ENCODE measurements at regions not wholly inside any gene's neighbourhood (a gene's known extent, or its start where the extent isn't known, plus 50 kb on each side); places are given as distances from the start of the nearest gene placed in this dataset.

GRCh38 chr11:134667175-134667500, 255.1 kb upstream of the B3GAT1 start (continued):
- TF ChIP-seq AHDC1 (CRISPR knock-in tag; IDR thresholded peaks at IDR 0.05; ENCODE audit: borderline replicate concordance) = no peak
- TF ChIP-seq HOMEZ (CRISPR knock-in tag; IDR thresholded peaks at IDR 0.05; ENCODE audit: low read depth) = no peak

- H3K9me3 ChIP-seq (ENCODE audit: low read length) = no peaks in the 10 kb centered on the region
- intact Hi-C loops (cut with micrococcal nuclease; ENCODE audit: unreplicated experiment) (no loop called here), in situ Hi-C loops (cut with HindIII; ENCODE audit: extremely low pct_ligation_motif_present, low pct_unique_long_range_greater_than_20kb) (no loop called here)
- POLR2A ChIA-PET = no interaction called here
- H3K4me2 ChIP-seq (ENCODE audit: low read depth, low read length) = no peak overlapping the region
- ATAC-seq (no peak), DNase-seq (ENCODE audit: low spot score) (no peak), FAIRE-seq (no peak)
- no peaks in the 10 kb centered on the region for H3K79me2 ChIP-seq (ENCODE audit: insufficient read depth, low read length)
- no TSS peak for BruUV-seq (replicated peaks)
- no peak for TF ChIP-seq ZFYVE20 (CRISPR knock-in tag; IDR thresholded peaks at IDR 0.05; ENCODE audit: borderline replicate concordance, low read depth)
- 20% methylated on average over 11 of the region's 13 CpGs for WGBS (ENCODE audit: low lambda C conversion rate)
- H3K27ac ChIP-seq (ENCODE audit: extremely low read length, insufficient read depth, low read length) = no peak overlapping the region
- H3K4me3 ChIP-seq (replicated peaks in 1 of 3; ENCODE audit: insufficient read depth in 1 of 3, low read depth in 2 of 3, low read length in 3 of 3) = no peak overlapping the region
- peaks cover 2 to 36% of the 10 kb centered on the region in 2 experiments; a peak in 4 of 5 replicates for H3K27me3 ChIP-seq (ENCODE audit: control insufficient read depth in 1 of 2, insufficient read depth in 2 of 2, low read length in 2 of 2)
- CTCF ChIA-PET (ENCODE audit: low intra/inter-chr PET ratio, low total read pairs) = no interaction called here
- H3K9ac ChIP-seq (ENCODE audit: insufficient read depth, low read depth, low read length) = no peak overlapping the region
- H3K36me3 ChIP-seq (replicated peaks in 1 of 2; ENCODE audit: control insufficient read depth in 1 of 2, insufficient read depth in 2 of 2, low read length in 2 of 2) = no peaks in the 10 kb centered on the region
- H4K20me1 ChIP-seq (ENCODE audit: insufficient read depth, low read length) = no peaks in the 10 kb centered on the region
- no peaks in the 10 kb centered on the region for H3K4me1 ChIP-seq (ENCODE audit: insufficient read depth, low read length)
- H2AFZ ChIP-seq (ENCODE audit: low read length) = no peak overlapping the region
Observed at GRCh38 chr11:134666273-134667174, 254.5 kb upstream of the B3GAT1 start.
